DOHH2 (cell line): ENCODE measurements at regions not wholly inside any gene's neighbourhood (a gene's known extent, or its start where the extent isn't known, plus 50 kb on each side); places are given as distances from the start of the nearest gene placed in this dataset.

ENCODE experiments used
- H3F3A ChIP-seq: fragments of 200-600 bp; sonication (generic), shearing (Covaris generic); 2 replicates; pipeline ENCODE4 v1.6.0; 2016; ENCODE audit warnings: antibody characterized with exemption, mild to moderate bottlenecking; ENCODE audit not compliant: control insufficient read depth, insufficient read depth
- H3K27ac ChIP-seq: fragments of 200-600 bp; sonication (generic); 2 replicates; pipeline ENCODE4 v1.5.1; 2014; ENCODE audit warnings: low read depth, mild to moderate bottlenecking, low read length, moderate library complexity
- H3K27me3 ChIP-seq: fragments of 200-600 bp; sonication (generic); 2 replicates; pipeline ENCODE4 v1.6.1; 2014; ENCODE audit warnings: mild to moderate bottlenecking, low read length, mixed read lengths; ENCODE audit not compliant: control insufficient read depth
- H3K36me3 ChIP-seq: fragments of 200-600 bp; sonication (generic); 2 replicates; pipeline ENCODE4 v1.6.1; 2014; ENCODE audit warnings: mild to moderate bottlenecking, low read length, moderate library complexity, mixed read lengths; ENCODE audit not compliant: control insufficient read depth
- H3K4me1 ChIP-seq: fragments of 200-600 bp; sonication (generic); 2 replicates; pipeline ENCODE4 v1.6.1; 2014; ENCODE audit warnings: mild to moderate bottlenecking, low read length, mixed read lengths; ENCODE audit not compliant: control insufficient read depth
- H3K4me2 ChIP-seq: fragments of 200-600 bp; sonication (generic); 2 replicates; pipeline ENCODE4 v1.6.0; 2014; ENCODE audit warnings: mild to moderate bottlenecking, low read length, moderate library complexity
- H3K4me3 ChIP-seq: fragments of 200-600 bp; sonication (generic); 2 replicates; pipeline ENCODE4 v1.5.1; 2014; ENCODE audit warnings: mild to moderate bottlenecking, low read length, mixed read lengths
- H3K79me2 ChIP-seq: fragments of 200-600 bp; sonication (generic); 2 replicates; pipeline ENCODE4 v1.6.1; 2014; ENCODE audit warnings: mild to moderate bottlenecking, low read length, mixed read lengths; ENCODE audit not compliant: control insufficient read depth
- H3K9me2 ChIP-seq: fragments of 200-600 bp; sonication (generic); replicated peaks from 2 replicates; pipeline ENCODE4 v1.6.1; 2014; ENCODE audit warnings: mild to moderate bottlenecking, low read length, mixed read lengths; ENCODE audit not compliant: control insufficient read depth
- H3K9me3 ChIP-seq: fragments of 200-600 bp; sonication (generic); 2 replicates; pipeline ENCODE4 v1.6.1; 2014; ENCODE audit warnings: antibody characterized with exemption, low read length, mixed read lengths; ENCODE audit not compliant: control insufficient read depth, insufficient read depth
- H4K20me1 ChIP-seq: fragments of 200-600 bp; sonication (generic); 2 replicates; pipeline ENCODE4 v1.6.0; 2014; ENCODE audit warnings: low read depth, mild to moderate bottlenecking, antibody characterized with exemption, low read length, moderate library complexity; ENCODE audit not compliant: control insufficient read depth, insufficient read depth
- CTCF ChIP-seq: fragments of 200-600 bp; sonication (generic); IDR thresholded peaks from one replicate; pipeline ENCODE4 v1.5.1; 2014; ENCODE audit warnings: antibody characterized with exemption, mild to moderate bottlenecking, low read depth, low read length; ENCODE audit not compliant: poor library complexity, severe bottlenecking
- EZH2phosphoT487 ChIP-seq: fragments of 200-600 bp; sonication (generic); IDR thresholded peaks from 2 replicates; pipeline ENCODE4 v1.6.1; 2017; ENCODE audit warnings: borderline replicate concordance, mild to moderate bottlenecking, antibody characterized with exemption, low read length, moderate library complexity, mixed read lengths

DNA sequence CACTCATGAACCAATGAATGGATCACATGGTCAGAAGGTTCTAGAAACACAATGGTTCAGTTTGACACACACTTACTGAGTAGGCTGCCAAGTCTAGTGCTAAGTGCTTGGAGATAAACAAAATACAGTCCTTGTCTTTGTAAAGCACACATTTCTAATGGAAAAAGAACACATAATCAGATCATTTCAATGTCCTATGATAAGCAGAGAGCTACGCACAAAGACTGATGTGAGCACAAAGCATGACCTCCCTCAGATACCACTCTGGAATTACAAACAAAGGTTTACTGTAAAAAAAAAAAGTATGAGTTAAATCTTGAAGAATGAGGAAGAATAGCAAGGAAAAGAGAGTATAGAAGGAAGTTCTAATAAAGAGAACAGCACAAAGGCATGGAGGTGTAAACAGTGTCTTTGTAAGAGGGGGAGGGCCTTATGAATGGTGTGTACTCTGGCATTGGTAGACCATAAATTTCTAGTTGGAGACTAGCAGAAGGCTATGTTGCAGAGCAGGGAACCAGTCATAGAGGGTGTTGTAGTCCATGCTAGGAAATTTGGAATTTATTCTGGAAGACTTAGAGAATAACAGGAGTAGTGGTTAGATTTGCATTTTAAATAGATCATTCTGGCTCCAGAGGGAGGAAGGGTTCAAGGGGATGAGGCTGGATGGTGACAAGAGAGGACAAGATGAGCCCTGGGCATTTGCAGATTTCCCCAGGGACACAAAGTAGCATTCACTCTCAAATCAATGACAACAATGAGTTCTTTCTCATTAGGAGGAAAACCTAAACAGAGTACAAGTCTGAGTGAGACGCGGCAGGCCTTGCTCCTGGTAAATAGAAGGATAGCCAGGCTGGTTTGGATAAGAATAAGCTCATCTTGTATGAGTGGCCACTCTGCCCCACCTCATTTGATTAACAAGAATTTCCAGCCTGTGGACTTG lies 468.0 kb downstream of the TOX3 start:
- Histone ChIP-seq H3K9me3 (no peaks in the 10 kb centered on the region), H3K79me2 (no peaks in the 10 kb centered on the region), H3K4me2 (no peak overlapping the region), H3F3A (no peaks in the 10 kb centered on the region), H3K4me3 (no peak overlapping the region), H4K20me1 (no peaks in the 10 kb centered on the region), H3K27me3 (no peaks in the 10 kb centered on the region), H3K36me3 (no peaks in the 10 kb centered on the region), H3K27ac (no peak overlapping the region), H3K9me2 (no peaks in the 10 kb centered on the region), H3K4me1 (no peaks in the 10 kb centered on the region)
- no peak for TF ChIP-seq CTCF
- no peak for TF ChIP-seq EZH2phosphoT487

- TF ChIP-seq CTCF (no peak), EZH2phosphoT487 (no peak)
These were observed 469.3 kb downstream of the TOX3 start for GRCh38 chr16:52077607-52078006.

DNA sequence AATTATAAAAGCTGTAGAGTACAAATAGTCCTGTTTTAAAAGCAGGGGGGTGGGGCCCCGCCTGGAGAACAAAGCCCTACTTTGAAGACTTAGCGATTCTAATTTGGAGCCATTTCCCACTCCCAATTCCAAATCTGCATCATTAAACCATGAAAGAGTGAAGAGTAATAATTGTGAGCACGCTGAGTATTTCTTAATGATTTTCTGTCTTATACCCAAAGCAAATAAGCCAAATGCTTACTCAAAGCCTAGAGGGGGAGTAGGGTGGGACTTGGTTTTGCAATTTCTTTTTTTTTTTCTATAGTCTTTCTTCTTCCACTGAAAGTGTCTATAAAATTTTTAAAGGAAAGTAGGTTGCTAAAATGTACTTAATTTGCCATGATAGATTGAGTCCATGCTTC lies 470.1 kb downstream of the TOX3 start:
- H3K4me2 ChIP-seq, result no peak overlapping the region
- no peaks in the 10 kb centered on the region for H3F3A ChIP-seq
- H3K9me2 ChIP-seq, result no peaks in the 10 kb centered on the region
- H3K4me1 ChIP-seq, result no peaks in the 10 kb centered on the region
- no peak for TF ChIP-seq CTCF
- TF ChIP-seq EZH2phosphoT487, result no peak
- no peaks in the 10 kb centered on the region for H3K27me3 ChIP-seq
- no peak overlapping the region for H3K27ac ChIP-seq
- no peaks in the 10 kb centered on the region for H3K9me3 ChIP-seq
- no peaks in the 10 kb centered on the region for H3K79me2 ChIP-seq
- H3K36me3 ChIP-seq, result no peaks in the 10 kb centered on the region
- H4K20me1 ChIP-seq, result no peaks in the 10 kb centered on the region
- H3K4me3 ChIP-seq, result no peak overlapping the region

More at GRCh38 chr16:52077607-52078006, 469.3 kb downstream of the TOX3 start:
- H3K36me3 ChIP-seq, result no peaks in the 10 kb centered on the region
- no peaks in the 10 kb centered on the region for H3K9me2 ChIP-seq
- no peak overlapping the region for H3K4me3 ChIP-seq
- no peak overlapping the region for H3K4me2 ChIP-seq
- H4K20me1 ChIP-seq, result no peaks in the 10 kb centered on the region
- H3F3A ChIP-seq, result no peaks in the 10 kb centered on the region
- H3K27me3 ChIP-seq, result no peaks in the 10 kb centered on the region
- no peaks in the 10 kb centered on the region for H3K79me2 ChIP-seq
- H3K4me1 ChIP-seq, result no peaks in the 10 kb centered on the region
- H3K9me3 ChIP-seq, result no peaks in the 10 kb centered on the region
- no peak overlapping the region for H3K27ac ChIP-seq
